ENCODE measurements at regions not wholly inside any gene's neighbourhood (a gene's known extent, or its start where the extent isn't known, plus 50 kb on each side); places are given as distances from the start of the nearest gene placed in this dataset.

DNA sequence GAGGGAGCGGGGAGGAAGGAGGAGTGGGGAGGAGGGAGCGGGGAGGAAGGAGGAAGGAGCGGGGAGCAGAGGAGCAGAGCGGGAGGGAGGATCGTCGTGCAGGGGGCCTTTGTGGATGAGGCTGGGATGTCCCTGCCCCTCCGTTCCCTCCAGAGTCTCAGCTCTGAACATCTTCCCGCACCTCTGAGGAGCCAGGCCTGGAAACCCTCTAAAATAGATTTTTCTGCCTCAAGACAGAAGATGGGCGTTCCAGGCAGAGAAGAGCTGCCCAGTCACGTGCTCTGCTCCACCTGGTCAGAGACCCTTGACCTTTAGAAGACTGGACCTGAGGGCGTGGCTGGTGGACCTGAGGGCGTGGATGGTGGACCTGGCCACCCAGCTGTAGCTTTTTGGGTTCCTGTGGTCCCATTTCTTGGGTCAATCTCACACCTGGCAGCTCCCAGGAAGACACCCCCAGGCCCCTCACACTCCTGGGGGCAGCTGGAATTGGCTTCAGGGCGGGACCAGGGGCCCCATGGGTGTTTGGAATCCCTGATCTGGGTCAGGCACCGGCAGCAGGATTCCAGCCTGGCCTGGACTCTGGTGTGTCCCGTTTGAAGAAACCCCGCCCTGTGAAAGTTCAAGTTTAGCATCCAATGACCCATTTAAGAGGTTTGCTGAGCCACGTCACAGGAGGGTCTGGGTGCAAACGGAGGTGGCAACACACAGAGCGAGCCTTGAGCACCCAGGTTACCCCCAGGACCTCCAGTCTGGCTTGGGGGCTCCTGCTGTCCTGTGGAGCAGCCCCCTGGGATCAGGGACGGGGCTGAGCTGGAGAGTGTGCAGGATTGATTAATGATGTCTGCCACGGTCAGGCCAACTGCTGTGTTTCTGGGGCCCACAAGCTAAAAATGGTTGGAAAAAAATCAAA is 96.9 kb upstream of the BHLHE23 start:
- Histone ChIP-seq H4K20me1 (ENCODE audit: insufficient read depth, low read length) (peaks cover 11% of the 10 kb centered on the region; the same call in 1 of the 2 replicates), H3K27ac (ENCODE audit: extremely low read length, insufficient read depth, low read length) (no peak overlapping the region), H3K9ac (ENCODE audit: insufficient read depth, low read depth, low read length) (no peak overlapping the region), H3K9me3 (ENCODE audit: low read length) (no peaks in the 10 kb centered on the region), H3K79me2 (ENCODE audit: insufficient read depth, low read length) (no peaks in the 10 kb centered on the region), H3K27me3 (ENCODE audit: control insufficient read depth in 1 of 2, insufficient read depth in 2 of 2, low read length in 2 of 2) (peaks cover 16 to 61% of the 10 kb centered on the region in 2 experiments; a peak in 4 of 5 replicates), H3K4me3 (replicated peaks in 1 of 3; ENCODE audit: insufficient read depth in 1 of 3, low read depth in 2 of 3, low read length in 3 of 3) (no peak overlapping the region), H2AFZ (ENCODE audit: low read length) (no peak overlapping the region), H3K4me2 (ENCODE audit: low read depth, low read length) (no peak overlapping the region), H3K4me1 (ENCODE audit: insufficient read depth, low read length) (peaks cover 9% of the 10 kb centered on the region; the same call in 1 of the 2 replicates), H3K36me3 (replicated peaks in 1 of 2; ENCODE audit: control insufficient read depth in 1 of 2, insufficient read depth in 2 of 2, low read length in 2 of 2) (no peaks in the 10 kb centered on the region)
- peak; percentile 78; the same call in 1 of the 2 replicates for TF ChIP-seq PCBP1 (IDR thresholded peaks at IDR 0.05; ENCODE audit: borderline replicate concordance, low read depth, low read length)
- TF ChIP-seq HNRNPK (IDR thresholded peaks at IDR 0.05; ENCODE audit: low read depth, low read length, poor library complexity, severe bottlenecking) = peak; percentile 9
- TF ChIP-seq ZNF550 (CRISPR knock-in tag; IDR thresholded peaks at IDR 0.05; ENCODE audit: borderline replicate concordance) = no peak
- peak; percentile 34; the same call in 1 of the 2 replicates for TF ChIP-seq NR2F6 (IDR thresholded peaks at IDR 0.05)
- TF ChIP-seq NR2F6 (CRISPR knock-in tag; IDR thresholded peaks at IDR 0.05) = no peak
- TF ChIP-seq NPAS2 (CRISPR knock-in tag; IDR thresholded peaks at IDR 0.05; ENCODE audit: borderline replicate concordance) = no peak
- 0 out of 2 replicates have a peak, but pooled peaks have one; percentile 22 for TF ChIP-seq HNF4A (CRISPR knock-in tag; IDR thresholded peaks at IDR 0.05)
- no peak for TF ChIP-seq KDM1A (CRISPR knock-in tag; IDR thresholded peaks at IDR 0.05)
- peak; percentile 53; the same call in 1 of the 2 replicates for TF ChIP-seq BHLHE40 (IDR thresholded peaks at IDR 0.05; ENCODE audit: low read length)
- TF ChIP-seq ONECUT2 (CRISPR knock-in tag; IDR thresholded peaks at IDR 0.05) = no peak
- no peak for TF ChIP-seq AGO2 (optimal IDR thresholded peaks at IDR 0.05; ENCODE audit: low read depth, low read length)
- peak; percentile 87 for TF ChIP-seq ZNF263 (CRISPR knock-in tag; IDR thresholded peaks at IDR 0.05)
- TF ChIP-seq NCOR1 (IDR thresholded peaks at IDR 0.05; ENCODE audit: borderline replicate concordance, low read length) = peak; percentile 80; the same call in 1 of the 2 replicates
- TF ChIP-seq, protein P1, sequence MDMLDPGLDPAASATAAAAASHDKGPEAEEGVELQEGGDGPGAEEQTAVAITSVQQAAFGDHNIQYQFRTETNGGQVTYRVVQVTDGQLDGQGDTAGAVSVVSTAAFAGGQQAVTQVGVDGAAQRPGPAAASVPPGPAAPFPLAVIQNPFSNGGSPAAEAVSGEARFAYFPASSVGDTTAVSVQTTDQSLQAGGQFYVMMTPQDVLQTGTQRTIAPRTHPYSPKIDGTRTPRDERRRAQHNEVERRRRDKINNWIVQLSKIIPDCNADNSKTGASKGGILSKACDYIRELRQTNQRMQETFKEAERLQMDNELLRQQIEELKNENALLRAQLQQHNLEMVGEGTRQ (IDR thresholded peaks at IDR 0.05; ENCODE audit: low read depth, low read length) = 0 out of 2 replicates have a peak, but pooled peaks have one; percentile 33
- TF ChIP-seq, protein P1 (CRISPR knock-in tag; IDR thresholded peaks at IDR 0.05; ENCODE audit: borderline replicate concordance) = no peak
- no peak for TF ChIP-seq ZFP36L2 (CRISPR knock-in tag; IDR thresholded peaks at IDR 0.05)
- BruUV-seq (replicated peaks) = no TSS peak
- CTCF ChIA-PET (ENCODE audit: low intra/inter-chr PET ratio, low total read pairs) = no interaction called here
- no peak for FAIRE-seq
- in situ Hi-C loops (cut with HindIII; ENCODE audit: extremely low pct_ligation_motif_present, low pct_unique_long_range_greater_than_20kb) (no loop called here), intact Hi-C loops (cut with micrococcal nuclease; ENCODE audit: unreplicated experiment) (no loop called here)
- WGBS (ENCODE audit: low lambda C conversion rate) = 46% methylated on average over 17 of the region's 21 CpGs
- DNase-seq (ENCODE audit: low spot score) = no peak
- POLR2A ChIA-PET = no interaction called here
- peak; percentile 9; the same call in 1 of the 3 replicates for ATAC-seq

Data from HepG2 (cell line).